ENCODE measurements at regions not wholly inside any gene's neighbourhood (a gene's known extent, or its start where the extent isn't known, plus 50 kb on each side); places are given as distances from the start of the nearest gene placed in this dataset.

- Histone ChIP-seq H3K27ac (no peak overlapping the region), H3K36me3 (no peaks in the 10 kb centered on the region), H3K27me3 (replicated peaks in 1 of 7) (no peaks in the 10 kb centered on the region), H3K4me1 (peaks cover 0 to 26% (median 2%) of the 10 kb centered on the region in 6 donors), H3K9me3 (no peaks in the 10 kb centered on the region), H3K4me3 (no peak overlapping the region)
- intact Hi-C loops (cut with DNase I; ENCODE audit: low total_unique reads), result no loop called here
- DNase-seq, result peak; percentile 25
- WGBS, 5 donors, result 81 to 89% (median 82%) methylated on average over 8 of the region's 8 CpGs
- TF ChIP-seq CTCF (IDR thresholded peaks at IDR 0.05 in 8 of 11, conservative IDR thresholded peaks at IDR 0.05 in 3 of 11) (no peak), POLR2A (IDR thresholded peaks at IDR 0.05) (no peak), POLR2AphosphoS5 (IDR thresholded peaks at IDR 0.05) (no peak)
Measured at GRCh38 chr20:57790176-57790575, 80.4 kb upstream of the PMEPA1 start.

- TF ChIP-seq CTCF (IDR thresholded peaks at IDR 0.05 in 8 of 11, conservative IDR thresholded peaks at IDR 0.05 in 3 of 11), result no peak
- TF ChIP-seq POLR2A (IDR thresholded peaks at IDR 0.05), result no peak
- no peak for TF ChIP-seq POLR2AphosphoS5 (IDR thresholded peaks at IDR 0.05)
- DNase-seq, result peak; percentile 13
- H3K27me3 ChIP-seq (replicated peaks in 1 of 7), result no peaks in the 10 kb centered on the region
Measured at GRCh38 chr20:57788936-57789613, 79.3 kb upstream of the PMEPA1 start.

GRCh38 chr20:57787990-57788781 is 78.4 kb upstream of the PMEPA1 start:
- Histone ChIP-seq H3K4me3 (no peak overlapping the region), H3K4me1 (peaks cover 0 to 26% (median 2%) of the 10 kb centered on the region in 6 donors), H3K36me3 (no peaks in the 10 kb centered on the region), H3K27me3 (replicated peaks in 1 of 7) (no peaks in the 10 kb centered on the region), H3K27ac (no peak overlapping the region), H3K9me3 (no peaks in the 10 kb centered on the region)
- peak; percentile 64 for DNase-seq
- intact Hi-C loops (cut with DNase I; ENCODE audit: low total_unique reads), result no loop called here
- TF ChIP-seq POLR2AphosphoS5 (IDR thresholded peaks at IDR 0.05) (no peak), CTCF (IDR thresholded peaks at IDR 0.05 in 8 of 11, conservative IDR thresholded peaks at IDR 0.05 in 3 of 11) (no peak), POLR2A (IDR thresholded peaks at IDR 0.05) (no peak)
- 80 to 91% (median 87%) methylated on average over 14 to 17 of the region's 17 CpGs for WGBS, 5 donors

More at GRCh38 chr20:57788936-57789613, 79.3 kb upstream of the PMEPA1 start:
- Histone ChIP-seq H3K9me3 (no peaks in the 10 kb centered on the region), H3K4me1 (peaks cover 0 to 26% (median 2%) of the 10 kb centered on the region in 6 donors), H3K4me3 (no peak overlapping the region), H3K27ac (no peak overlapping the region), H3K36me3 (no peaks in the 10 kb centered on the region)
- 79 to 84% (median 83%) methylated on average over 17 to 19 of the region's 19 CpGs for WGBS, 5 donors
- intact Hi-C loops (cut with DNase I; ENCODE audit: low total_unique reads), result no loop called here
